ENCODE measurements at regions not wholly inside any gene's neighbourhood (a gene's known extent, or its start where the extent isn't known, plus 50 kb on each side); places are given as distances from the start of the nearest gene placed in this dataset.

DNA sequence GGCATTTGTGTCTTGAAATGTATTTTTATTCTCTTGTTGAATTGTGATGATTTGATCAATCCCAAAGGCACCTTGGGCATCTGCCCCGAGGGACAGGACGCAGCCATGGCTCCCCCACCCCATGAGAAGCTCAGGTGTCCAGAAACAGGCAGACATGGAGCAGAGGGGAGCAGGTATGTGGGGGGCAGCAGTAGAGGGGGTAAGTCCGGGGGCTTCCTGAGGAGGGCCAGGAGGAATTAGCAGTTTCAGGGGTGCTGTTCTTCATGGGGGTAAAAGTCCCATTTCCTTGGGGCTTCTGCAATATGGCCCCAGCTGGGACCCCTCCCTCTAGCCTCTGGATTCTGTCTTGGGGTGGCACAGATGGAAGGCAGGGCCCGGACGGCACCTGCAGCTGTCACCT lies 67.0 kb upstream of the HMX1 start:
- Histone ChIP-seq H3K27me3 (ENCODE audit: control insufficient read depth, insufficient read depth, low read length) (no peaks in the 10 kb centered on the region), H3K36me3 (ENCODE audit: control insufficient read depth, insufficient read depth, low read length) (no peaks in the 10 kb centered on the region), H3K4me1 (ENCODE audit: control insufficient read depth, insufficient read depth, low read length, poor library complexity, severe bottlenecking) (no peaks in the 10 kb centered on the region), H3K9me3 (ENCODE audit: control insufficient read depth in 2 of 2, low read length in 2 of 2) (no peaks in the 10 kb centered on the region), H3K4me3 (ENCODE audit: low read depth, low read length) (no peak overlapping the region), H3K27ac (ENCODE audit: insufficient read depth, low read length, poor library complexity, severe bottlenecking) (no peak overlapping the region)
- H3K36me3 Mint-ChIP-seq: no peaks in the 10 kb centered on the region
- H3K4me3 Mint-ChIP-seq: no peak overlapping the region
- DNase-seq (no peak), ATAC-seq (ENCODE audit: low read depth in 2 of 2) (no peak)
- peaks cover 5% of the 10 kb centered on the region for H3K27me3 Mint-ChIP-seq
- H3K27ac Mint-ChIP-seq: no peak overlapping the region
- peaks cover 0 to 10% (median 2%) of the 10 kb centered on the region in 7 donors for H3K9me3 Mint-ChIP-seq
- no peaks in the 10 kb centered on the region for H3K4me1 Mint-ChIP-seq

- no peak overlapping the region for H3K27ac ChIP-seq (ENCODE audit: insufficient read depth, low read length, poor library complexity, severe bottlenecking)
- no peak overlapping the region for H3K4me3 Mint-ChIP-seq
Measured at GRCh38 chr4:8938137-8938536, 66.5 kb upstream of the HMX1 start.

DNA sequence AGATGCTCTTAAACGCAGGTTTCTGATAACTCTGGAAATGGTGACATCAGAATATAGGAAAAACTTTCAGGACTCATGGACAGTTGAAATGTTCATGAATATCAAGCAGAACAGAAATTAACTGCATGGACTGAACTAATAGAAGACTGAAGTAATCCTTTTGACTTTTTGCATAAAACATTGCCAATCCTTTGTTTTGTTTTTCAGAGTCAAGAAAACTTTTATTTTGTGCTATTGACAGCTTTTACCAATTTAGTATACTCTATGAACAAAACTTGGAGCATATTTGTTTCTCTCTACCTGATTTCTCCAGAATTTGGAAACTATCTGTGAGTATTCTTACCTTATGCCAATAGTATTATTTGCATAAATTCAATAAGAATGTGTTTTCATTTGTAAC lies 61.2 kb upstream of the HMX1 start:
- Histone ChIP-seq H3K27me3 (ENCODE audit: control insufficient read depth, insufficient read depth, low read length) (no peaks in the 10 kb centered on the region), H3K4me3 (ENCODE audit: low read depth, low read length) (no peak overlapping the region), H3K4me1 (ENCODE audit: control insufficient read depth, insufficient read depth, low read length, poor library complexity, severe bottlenecking) (no peaks in the 10 kb centered on the region), H3K27ac (ENCODE audit: insufficient read depth, low read length, poor library complexity, severe bottlenecking) (no peak overlapping the region), H3K9me3 (ENCODE audit: control insufficient read depth in 2 of 2, low read length in 2 of 2) (peaks cover 4 to 5% of the 10 kb centered on the region in 2 experiments), H3K36me3 (ENCODE audit: control insufficient read depth, insufficient read depth, low read length) (no peaks in the 10 kb centered on the region)
- H3K9me3 Mint-ChIP-seq: peaks cover 0 to 14% (median 2%) of the 10 kb centered on the region in 7 donors
- DNase-seq (no peak), ATAC-seq (ENCODE audit: low read depth in 2 of 2) (no peak)
- no peak overlapping the region for H3K4me3 Mint-ChIP-seq
- no peak overlapping the region for H3K27ac Mint-ChIP-seq
- no peaks in the 10 kb centered on the region for H3K36me3 Mint-ChIP-seq
- peaks cover 5% of the 10 kb centered on the region for H3K27me3 Mint-ChIP-seq
- H3K4me1 Mint-ChIP-seq: no peaks in the 10 kb centered on the region

More at GRCh38 chr4:8938137-8938536, 66.5 kb upstream of the HMX1 start:
- no peak overlapping the region for H3K4me3 ChIP-seq (ENCODE audit: low read depth, low read length)
- H3K9me3 ChIP-seq (ENCODE audit: control insufficient read depth in 2 of 2, low read length in 2 of 2): peaks cover under 1 to 1% of the 10 kb centered on the region in 2 experiments
- H3K27me3 ChIP-seq (ENCODE audit: control insufficient read depth, insufficient read depth, low read length): no peaks in the 10 kb centered on the region
- Mint-ChIP-seq H3K9me3 (peaks cover 0 to 14% (median 2%) of the 10 kb centered on the region in 7 donors), H3K27ac (peak overlapping the region in 1 of 3 donors; percentile 50), H3K4me1 (no peaks in the 10 kb centered on the region), H3K27me3 (peaks cover 5% of the 10 kb centered on the region), H3K36me3 (no peaks in the 10 kb centered on the region)
- DNase-seq: no peak
- ATAC-seq (ENCODE audit: low read depth in 2 of 2): no peak
- H3K36me3 ChIP-seq (ENCODE audit: control insufficient read depth, insufficient read depth, low read length): no peaks in the 10 kb centered on the region
- H3K4me1 ChIP-seq (ENCODE audit: control insufficient read depth, insufficient read depth, low read length, poor library complexity, severe bottlenecking): no peaks in the 10 kb centered on the region

DNA sequence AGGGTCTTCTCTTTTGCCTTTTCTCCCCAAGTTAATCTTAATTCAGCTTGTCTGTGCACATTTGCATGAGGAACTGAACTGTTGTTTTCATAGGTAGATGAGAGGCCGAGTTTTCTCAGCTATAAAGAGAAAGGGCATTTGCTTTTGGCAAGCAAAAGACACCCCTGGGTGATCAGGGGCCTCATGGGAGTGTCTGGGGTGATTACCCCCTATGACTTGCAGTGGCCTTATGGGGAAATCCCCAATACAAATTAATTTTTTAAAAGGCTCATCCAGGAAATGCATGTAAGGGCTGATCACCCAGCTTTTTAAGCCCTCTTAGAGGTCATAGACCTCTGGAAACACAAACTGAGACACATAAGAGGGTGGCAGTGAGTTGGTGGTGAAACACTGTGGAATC lies 56.4 kb upstream of the HMX1 start:
- no peak for DNase-seq

GRCh38 chr4:8922481-8922880 lies 50.8 kb upstream of the HMX1 start:
- H3K4me1 Mint-ChIP-seq: peaks cover 0 to 4% (median 0%) of the 10 kb centered on the region in 4 donors
- DNase-seq: no peak
- Histone ChIP-seq H3K4me1 (ENCODE audit: control insufficient read depth, insufficient read depth, low read length, poor library complexity, severe bottlenecking) (no peaks in the 10 kb centered on the region), H3K9me3 (ENCODE audit: control insufficient read depth in 2 of 2, low read length in 2 of 2) (peaks cover 0 to 10% of the 10 kb centered on the region in 2 experiments), H3K27me3 (ENCODE audit: control insufficient read depth, insufficient read depth, low read length) (no peaks in the 10 kb centered on the region), H3K36me3 (ENCODE audit: control insufficient read depth, insufficient read depth, low read length) (no peaks in the 10 kb centered on the region), H3K27ac (ENCODE audit: insufficient read depth, low read length, poor library complexity, severe bottlenecking) (no peak overlapping the region), H3K4me3 (ENCODE audit: low read depth, low read length) (no peak overlapping the region)
- no peaks in the 10 kb centered on the region for H3K36me3 Mint-ChIP-seq
- peaks cover 5% of the 10 kb centered on the region for H3K27me3 Mint-ChIP-seq
- H3K27ac Mint-ChIP-seq: no peak overlapping the region
- ATAC-seq (ENCODE audit: low read depth in 2 of 2): no peak
- no peak overlapping the region for H3K4me3 Mint-ChIP-seq
- peaks cover 0 to 10% (median 5%) of the 10 kb centered on the region in 7 donors for H3K9me3 Mint-ChIP-seq

More for the DNA sequence above, 56.4 kb upstream of the HMX1 start:
- no peak overlapping the region for H3K27ac Mint-ChIP-seq
- Histone ChIP-seq H3K27ac (ENCODE audit: insufficient read depth, low read length, poor library complexity, severe bottlenecking) (no peak overlapping the region), H3K4me1 (ENCODE audit: control insufficient read depth, insufficient read depth, low read length, poor library complexity, severe bottlenecking) (no peaks in the 10 kb centered on the region), H3K9me3 (ENCODE audit: control insufficient read depth in 2 of 2, low read length in 2 of 2) (peaks cover 3 to 10% of the 10 kb centered on the region in 2 experiments), H3K36me3 (ENCODE audit: control insufficient read depth, insufficient read depth, low read length) (no peaks in the 10 kb centered on the region), H3K27me3 (ENCODE audit: control insufficient read depth, insufficient read depth, low read length) (no peaks in the 10 kb centered on the region), H3K4me3 (ENCODE audit: low read depth, low read length) (no peak overlapping the region)
- H3K4me1 Mint-ChIP-seq: no peaks in the 10 kb centered on the region
- no peak for ATAC-seq (ENCODE audit: low read depth in 2 of 2)
- H3K4me3 Mint-ChIP-seq: no peak overlapping the region
- H3K9me3 Mint-ChIP-seq: peaks cover 0 to 9% (median 6%) of the 10 kb centered on the region in 7 donors
- no peaks in the 10 kb centered on the region for H3K36me3 Mint-ChIP-seq
- peaks cover 5% of the 10 kb centered on the region for H3K27me3 Mint-ChIP-seq

DNA sequence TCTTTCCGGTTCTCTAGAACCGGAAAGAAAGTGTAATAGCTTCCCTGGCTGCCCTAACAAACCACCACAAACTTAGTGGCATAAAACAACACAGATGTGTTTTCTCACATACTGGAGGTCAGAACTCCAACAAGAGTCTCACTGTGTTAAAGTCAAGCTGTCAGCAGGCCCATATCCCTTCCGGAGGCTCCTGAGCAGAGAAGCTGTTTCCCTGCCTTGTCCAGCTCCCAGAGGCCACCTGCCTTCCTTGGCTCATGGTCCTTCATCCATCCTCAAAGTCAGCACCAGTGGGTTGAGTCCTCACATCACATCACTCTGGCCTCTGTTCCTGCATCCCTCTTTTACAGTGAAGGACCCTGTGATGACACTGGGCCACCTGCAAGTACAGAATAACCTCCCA lies 49.8 kb upstream of the HMX1 start:
- Mint-ChIP-seq H3K36me3 (no peaks in the 10 kb centered on the region), H3K27me3 (peaks cover 9% of the 10 kb centered on the region), H3K4me1 (peaks cover 0 to 4% (median 0%) of the 10 kb centered on the region in 4 donors), H3K9me3 (peaks cover 0 to 10% (median 5%) of the 10 kb centered on the region in 7 donors), H3K4me3 (no peak overlapping the region), H3K27ac (no peak overlapping the region)
- Histone ChIP-seq H3K36me3 (ENCODE audit: control insufficient read depth, insufficient read depth, low read length) (no peaks in the 10 kb centered on the region), H3K9me3 (ENCODE audit: control insufficient read depth in 2 of 2, low read length in 2 of 2) (peaks cover 0 to 10% of the 10 kb centered on the region in 2 experiments), H3K4me1 (ENCODE audit: control insufficient read depth, insufficient read depth, low read length, poor library complexity, severe bottlenecking) (no peaks in the 10 kb centered on the region), H3K27ac (ENCODE audit: insufficient read depth, low read length, poor library complexity, severe bottlenecking) (no peak overlapping the region), H3K4me3 (ENCODE audit: low read depth, low read length) (no peak overlapping the region), H3K27me3 (ENCODE audit: control insufficient read depth, insufficient read depth, low read length) (no peaks in the 10 kb centered on the region)
- ATAC-seq (ENCODE audit: low read depth in 2 of 2) (no peak), DNase-seq (no peak)
